IMR-90 (cell line): ENCODE measurements at regions not wholly inside any gene's neighbourhood (a gene's known extent, or its start where the extent isn't known, plus 50 kb on each side); places are given as distances from the start of the nearest gene placed in this dataset.

Experiments
- ATAC-seq: fragments of 200-7000 bp; cut with Tn5 transposase; 2 replicates; pipeline ENCODE4 v1.9.1; 2020; ENCODE audit warnings: low read depth, mild to moderate bottlenecking, moderate library complexity
- BruUV-seq: library from RNA; stranded (reverse); fragments of 400-500 nt; replicated peaks from 2 replicates; lab custom pipeline; 2021; lab: Mats Ljungman, UMichigan
- CTCF ChIA-PET: fragments of 300-600 bp; formaldehyde crosslinking; extraction: SDS; loops from one replicate; lab custom pipeline; 2021; ENCODE audit warnings: antibody characterized with exemption; lab: Yijun Ruan, JAX
- POLR2A ChIA-PET: fragments of 300-600 bp; sonication (Branson Sonifier 250); formaldehyde crosslinking; loops from one replicate; lab custom pipeline; 2022; ENCODE audit warnings: antibody characterized with exemption; ENCODE audit not compliant: unreplicated experiment; lab: Charles Lee
- DNase-seq: peaks from one replicate; pipeline ENCODE4 v3.0.0; 2013
- H2AFZ ChIP-seq: replicated peaks from 2 replicates; pipeline ENCODE3; 2013; ENCODE audit warnings: low read length, mild to moderate bottlenecking; ENCODE audit not compliant: poor library complexity
- H2AK5ac ChIP-seq: 2 replicates; pipeline ENCODE4 v1.6.1; 2013; ENCODE audit warnings: low read depth, low read length, inconsistent platforms
- H2AK9ac ChIP-seq: replicated peaks from 2 replicates; pipeline ENCODE3; 2013; ENCODE audit warnings: mild to moderate bottlenecking, low read depth, low read length, moderate library complexity; ENCODE audit not compliant: poor library complexity
- H2BK120ac ChIP-seq: 2 replicates; pipeline ENCODE4 v1.6.1; 2013; ENCODE audit warnings: low read depth, low read length, inconsistent platforms
- H2BK15ac ChIP-seq: 3 replicates; pipeline ENCODE4 v1.6.1; 2013; ENCODE audit warnings: low read depth, low read length, inconsistent platforms
- H2BK20ac ChIP-seq: 2 replicates; pipeline ENCODE4 v1.6.1; 2013; ENCODE audit warnings: low read depth, mild to moderate bottlenecking, inconsistent platforms, low read length, moderate library complexity
- H2BK5ac ChIP-seq: 2 replicates; pipeline ENCODE4 v1.6.1; 2013; ENCODE audit warnings: mild to moderate bottlenecking, low read depth, low read length, inconsistent platforms; ENCODE audit not compliant: poor library complexity, severe bottlenecking
- H3K14ac ChIP-seq: replicated peaks from 2 replicates; pipeline ENCODE4 v1.6.1; 2013; ENCODE audit warnings: low read depth, low read length, inconsistent platforms
- H3K18ac ChIP-seq: 2 replicates; pipeline ENCODE4 v1.6.1; 2013; ENCODE audit warnings: low read depth, low read length, control low read depth
- H3K23ac ChIP-seq: 2 replicates; pipeline ENCODE4 v1.6.1; 2013; ENCODE audit warnings: low read depth, low read length, inconsistent platforms
- H3K27ac ChIP-seq: 2 replicates; pipeline ENCODE4 v1.5.1; 2013; ENCODE audit warnings: mild to moderate bottlenecking, control low read depth, low read length; ENCODE audit not compliant: insufficient read depth
- H3K27me3 ChIP-seq: 2 replicates; pipeline ENCODE4 v1.6.1; 2013; ENCODE audit warnings: low read length; ENCODE audit not compliant: control insufficient read depth, insufficient read depth
- H3K36me3 ChIP-seq: 2 replicates; pipeline ENCODE4 v1.6.1; 2013; ENCODE audit warnings: low read length, mixed read lengths; ENCODE audit not compliant: control insufficient read depth, insufficient read depth
- H3K4ac ChIP-seq: 2 replicates; pipeline ENCODE4 v1.6.1; 2013; ENCODE audit warnings: low read depth, low read length, inconsistent platforms
- H3K4me1 ChIP-seq: 2 replicates; pipeline ENCODE4 v1.6.1; 2013; ENCODE audit warnings: low read length, mixed read lengths; ENCODE audit not compliant: control insufficient read depth, insufficient read depth
- H3K4me2 ChIP-seq: 2 replicates; pipeline ENCODE4 v1.6.1; 2013; ENCODE audit warnings: low read depth, mild to moderate bottlenecking, control low read depth, low read length, moderate library complexity
- H3K4me3 ChIP-seq: 2 replicates; pipeline ENCODE4 v1.5.1; 2013; ENCODE audit warnings: low read depth, mild to moderate bottlenecking, control low read depth, low read length, moderate library complexity; ENCODE audit not compliant: insufficient read depth
- H3K56ac ChIP-seq: 2 replicates; pipeline ENCODE4 v1.6.1; 2013; ENCODE audit warnings: low read length, inconsistent platforms; ENCODE audit not compliant: insufficient read depth; ENCODE audit errors: extremely low read depth
- H3K79me1 ChIP-seq, 2 experiments: 2 replicates each; pipeline ENCODE4 v1.6.1; 2013; ENCODE audit warnings: low read length in 2 of 2, inconsistent platforms in 1 of 2, low read depth in 1 of 2
- H3K9ac ChIP-seq: 2 replicates; pipeline ENCODE4 v1.6.1; 2013; ENCODE audit warnings: low read depth, low read length, control low read depth
- H3K9me1 ChIP-seq: 2 replicates; pipeline ENCODE4 v1.6.1; 2013; ENCODE audit warnings: low read length, inconsistent platforms; ENCODE audit not compliant: insufficient read depth
- H3K9me3 ChIP-seq: 2 replicates; pipeline ENCODE4 v1.6.1; 2013; ENCODE audit warnings: low read length; ENCODE audit not compliant: control insufficient read depth, insufficient read depth
- H4K20me1 ChIP-seq: 2 replicates; pipeline ENCODE4 v1.6.1; 2013; ENCODE audit warnings: low read length, inconsistent platforms; ENCODE audit not compliant: insufficient read depth
- H4K5ac ChIP-seq: 2 replicates; pipeline ENCODE4 v1.6.1; 2013; ENCODE audit warnings: mild to moderate bottlenecking, low read depth, low read length, control low read depth
- H4K8ac ChIP-seq, 2 experiments: 2 replicates each; pipeline ENCODE4 v1.6.1; 2013; ENCODE audit warnings: low read depth in 2 of 2, low read length in 2 of 2, control low read depth in 1 of 2, inconsistent platforms in 1 of 2
- H4K91ac ChIP-seq: 2 replicates; pipeline ENCODE4 v1.6.1; 2013; ENCODE audit warnings: low read depth, low read length, inconsistent platforms; ENCODE audit not compliant: insufficient read depth
- BHLHE40 ChIP-seq: fragments of 150-350 bp; IDR thresholded peaks from 2 replicates; pipeline ENCODE4 v1.6.1; 2016; ENCODE audit warnings: mild to moderate bottlenecking, low read depth, low read length
- CEBPB ChIP-seq: IDR thresholded peaks from 2 replicates; pipeline ENCODE4 v1.6.1; 2012; ENCODE audit warnings: low read depth, low read length, improper control_type of control experiment
- CHD1 ChIP-seq: IDR thresholded peaks from 2 replicates; pipeline ENCODE4 v1.6.1; 2012; ENCODE audit warnings: low read depth, low read length, improper control_type of control experiment
- CTCF ChIP-seq: conservative IDR thresholded peaks from 2 replicates; pipeline ENCODE4 v1.5.1; 2012; ENCODE audit warnings: mild to moderate bottlenecking, low read depth, low read length, improper control_type of control experiment
- ELK1 ChIP-seq: fragments of 150-350 bp; IDR thresholded peaks from 2 replicates; pipeline ENCODE4 v1.6.1; 2016; ENCODE audit warnings: low read depth, mild to moderate bottlenecking, low read length, moderate library complexity, borderline replicate concordance
- FOS ChIP-seq: fragments of 150-350 bp; IDR thresholded peaks from 2 replicates; pipeline ENCODE4 v1.6.1; 2016; ENCODE audit warnings: low read depth, low read length
- MAFK ChIP-seq: IDR thresholded peaks from 2 replicates; pipeline ENCODE4 v1.6.1; 2012; ENCODE audit warnings: low read depth, low read length, improper control_type of control experiment
- MAZ ChIP-seq: IDR thresholded peaks from 2 replicates; pipeline ENCODE4 v1.6.1; 2012; ENCODE audit warnings: low read depth, mild to moderate bottlenecking, low read length, improper control_type of control experiment, moderate library complexity, borderline replicate concordance
- MXI1 ChIP-seq: IDR thresholded peaks from 2 replicates; pipeline ENCODE4 v1.6.1; 2012; ENCODE audit warnings: low read depth, mild to moderate bottlenecking, low read length, moderate library complexity, borderline replicate concordance
- NFE2L2 ChIP-seq: fragments of 150-350 bp; IDR thresholded peaks from 2 replicates; pipeline ENCODE4 v1.6.1; 2016; ENCODE audit warnings: low read depth, mild to moderate bottlenecking, low read length
- POLR2A ChIP-seq: IDR thresholded peaks from 2 replicates; pipeline ENCODE4 v1.6.1; 2012; ENCODE audit warnings: mild to moderate bottlenecking, low read depth, low read length
- RAD21 ChIP-seq: IDR thresholded peaks from 2 replicates; pipeline ENCODE4 v1.6.1; 2012; ENCODE audit warnings: low read length, improper control_type of control experiment
- RCOR1 ChIP-seq: IDR thresholded peaks from 2 replicates; pipeline ENCODE4 v1.6.1; 2012; ENCODE audit warnings: mild to moderate bottlenecking, low read length, improper control_type of control experiment; ENCODE audit not compliant: insufficient replicate concordance
- RFX5 ChIP-seq: IDR thresholded peaks from 2 replicates; pipeline ENCODE4 v1.8.0; 2012; ENCODE audit warnings: low read depth, mild to moderate bottlenecking, low read length, moderate library complexity
- SMC3 ChIP-seq: fragments of 150-350 bp; IDR thresholded peaks from 2 replicates; pipeline ENCODE4 v1.6.1; 2016; ENCODE audit warnings: low read depth, mild to moderate bottlenecking, antibody characterized with exemption, low read length, moderate library complexity
- USF2 ChIP-seq: fragments of 150-350 bp; IDR thresholded peaks from 2 replicates; pipeline ENCODE4 v1.6.1; 2017; ENCODE audit warnings: mild to moderate bottlenecking, antibody characterized with exemption, low read length, low read depth
- WGBS, 2 experiments: methylation state at CpG; one replicate each; pipeline versions ENCODE4 v1.1.5 to v1.1.7; 2013; ENCODE audit warnings: missing lambda C conversion rate in 2 of 2; ENCODE audit not compliant: insufficient read length in 1 of 2; ENCODE audit errors: extremely low coverage in 2 of 2; 5-methylcytosine and 5-hydroxymethylcytosine counted together
- dilution Hi-C: fragments of 300-500 bp; cut with HindIII; formaldehyde crosslinking; loops from one replicate; pipeline ENCODE4 v1.14.3; 2018; ENCODE audit warnings: low sequenced_read_pairs; ENCODE audit not compliant: unreplicated experiment
- in situ Hi-C: fragments of 300-500 bp; cut with MboI; formaldehyde crosslinking; loops from 3 replicates; pipeline ENCODE4 v1.14.3; 2019; ENCODE audit warnings: low sequenced_read_pairs, inconsistent platforms, mixed read lengths
- intact Hi-C: fragments of 100-400 bp; cut with micrococcal nuclease; formaldehyde crosslinking; loops from 2 replicates; pipeline ENCODE4 v1.10.0; 2022

GRCh38 chr2:122858813-122859212, 1103.4 kb downstream of the TSN start:
- ChIA-PET POLR2A (no interaction called here), CTCF (no interaction called here)
- no peak overlapping the region for H4K5ac ChIP-seq
- H3K9me3 ChIP-seq, result peaks cover 9% of the 10 kb centered on the region
- H2BK15ac ChIP-seq, result no peak overlapping the region
- H3K27ac ChIP-seq, result no peak overlapping the region
- WGBS, 2 experiments, result no CpG with 5 or more reads among the region's 5 CpGs
- intact Hi-C loops (no loop called here), dilution Hi-C loops (no loop called here), in situ Hi-C loops (no loop called here)
- no peak for ATAC-seq
- BruUV-seq, result no TSS peak
- no peak overlapping the region for H3K23ac ChIP-seq
- H4K20me1 ChIP-seq, result no peaks in the 10 kb centered on the region
- H3K36me3 ChIP-seq, result no peaks in the 10 kb centered on the region
- DNase-seq, result no peak
- no peak overlapping the region for H2BK120ac ChIP-seq
- H3K4ac ChIP-seq, result no peak overlapping the region
- no peak overlapping the region for H2AK5ac ChIP-seq
- H3K56ac ChIP-seq, result no peak overlapping the region
- no peaks in the 10 kb centered on the region for H3K9me1 ChIP-seq
- no peak overlapping the region for H3K4me3 ChIP-seq
- H2BK5ac ChIP-seq, result no peak overlapping the region
- no peaks in the 10 kb centered on the region for H3K27me3 ChIP-seq
- no peak overlapping the region for H3K18ac ChIP-seq
- no peak overlapping the region for H3K4me2 ChIP-seq
- H3K9ac ChIP-seq, result no peak overlapping the region
- no peak overlapping the region for H3K14ac ChIP-seq
- H4K91ac ChIP-seq, result no peak overlapping the region
- TF ChIP-seq BHLHE40 (no peak), CHD1 (no peak), CEBPB (no peak), RCOR1 (no peak), USF2 (no peak), NFE2L2 (no peak), ELK1 (no peak), MAFK (no peak), SMC3 (no peak), MAZ (no peak), POLR2A (no peak), FOS (no peak), RFX5 (no peak), MXI1 (no peak), CTCF (no peak), RAD21 (no peak)
- H4K8ac ChIP-seq, result no peak overlapping the region
- no peak overlapping the region for H2BK20ac ChIP-seq
- H2AK9ac ChIP-seq, result no peak overlapping the region
- no peaks in the 10 kb centered on the region for H3K4me1 ChIP-seq
- H3K79me1 ChIP-seq, result no peaks in the 10 kb centered on the region
- H2AFZ ChIP-seq, result no peak overlapping the region
